T-helper 2 cell treated with Interferon-gamma antibody and Interleukin-4, amounts not matched to agents 5 μg/mL and 100 μg/mL, for 36 hours (primary cell): ENCODE measurements at regions not wholly inside any gene's neighbourhood (a gene's known extent, or its start where the extent isn't known, plus 50 kb on each side); places are given as distances from the start of the nearest gene placed in this dataset.

Source experiments
- DNase-seq: peaks from one replicate; pipeline ENCODE4 v3.0.0; 2021; ENCODE audit warnings: low spot score
- H3K27ac Mint-ChIP-seq: one replicate; pipeline ENCODE4 v1.8.0; 2021; ENCODE audit warnings: mild to moderate bottlenecking, mixed read lengths
- H3K27me3 Mint-ChIP-seq: one replicate; pipeline ENCODE4 v1.8.0; 2021; ENCODE audit warnings: low read depth, mixed read lengths
- H3K36me3 Mint-ChIP-seq: one replicate; pipeline ENCODE4 v1.8.0; 2021; ENCODE audit warnings: low read depth, mixed read lengths
- H3K4me1 Mint-ChIP-seq: one replicate; pipeline ENCODE4 v1.8.0; 2021; ENCODE audit warnings: low read depth, mixed read lengths
- H3K4me3 Mint-ChIP-seq: one replicate; pipeline ENCODE4 v1.8.0; 2022; ENCODE audit warnings: mild to moderate bottlenecking, moderate library complexity, mixed read lengths
- H3K9me3 Mint-ChIP-seq: one replicate; pipeline ENCODE4 v1.8.0; 2021; ENCODE audit warnings: mixed read lengths

DNA sequence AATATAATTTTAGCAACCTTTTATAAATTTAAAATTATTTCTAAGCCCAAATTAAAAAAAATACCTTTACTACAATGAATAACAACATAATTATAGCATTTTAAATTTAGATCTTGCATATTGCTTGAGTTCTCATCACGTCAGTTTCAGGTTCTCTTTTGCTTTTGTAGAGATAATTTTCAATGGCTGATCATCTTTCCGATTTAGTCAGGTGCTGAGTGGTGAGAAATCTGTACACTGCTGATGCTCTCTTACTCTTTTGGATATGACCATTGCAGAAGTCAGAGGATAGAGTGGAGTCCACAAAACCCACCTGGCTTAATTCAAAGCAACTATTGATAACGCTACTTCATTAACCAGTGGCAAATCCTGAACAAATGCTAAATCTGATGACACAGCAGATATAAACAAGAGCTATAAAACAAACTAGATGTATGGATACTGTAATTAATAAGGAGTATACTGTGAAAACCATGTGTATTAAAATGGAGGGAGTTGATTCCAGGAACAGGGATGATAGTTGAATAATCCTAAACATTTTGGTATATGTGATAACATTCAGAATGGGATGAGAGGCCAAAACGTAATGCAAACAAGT, 394.8 kb downstream of the CSNK1G3 start:
- H3K4me1 Mint-ChIP-seq, result no peaks in the 10 kb centered on the region
- no peaks in the 10 kb centered on the region for H3K9me3 Mint-ChIP-seq
- H3K4me3 Mint-ChIP-seq, result no peak overlapping the region
- no peak overlapping the region for H3K27ac Mint-ChIP-seq
- no peaks in the 10 kb centered on the region for H3K36me3 Mint-ChIP-seq
- no peak for DNase-seq
- no peaks in the 10 kb centered on the region for H3K27me3 Mint-ChIP-seq

DNA sequence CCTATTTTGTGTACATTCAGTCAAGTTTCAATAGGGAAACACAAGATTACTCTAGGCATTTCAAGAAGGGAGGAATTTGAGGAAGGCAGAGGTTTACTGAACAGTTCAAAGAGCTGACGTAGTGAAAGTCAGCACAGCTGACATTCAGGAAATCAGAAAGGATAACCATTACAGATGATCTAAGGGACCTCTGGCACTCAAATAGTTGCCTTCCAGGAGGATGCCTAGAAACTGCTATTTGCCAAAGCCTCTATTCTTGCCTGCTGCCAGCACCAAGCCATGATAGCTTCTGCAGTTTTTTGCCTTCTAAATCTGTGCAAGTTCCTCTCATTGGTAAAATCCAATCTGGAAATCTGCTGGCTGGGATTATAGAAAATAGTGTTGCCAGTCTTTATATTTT, 373.1 kb downstream of the CSNK1G3 start:
- Mint-ChIP-seq H3K27me3 (no peaks in the 10 kb centered on the region), H3K4me1 (no peaks in the 10 kb centered on the region), H3K36me3 (no peaks in the 10 kb centered on the region), H3K9me3 (peaks cover 4% of the 10 kb centered on the region), H3K4me3 (no peak overlapping the region), H3K27ac (no peak overlapping the region)
- DNase-seq, result no peak

DNA sequence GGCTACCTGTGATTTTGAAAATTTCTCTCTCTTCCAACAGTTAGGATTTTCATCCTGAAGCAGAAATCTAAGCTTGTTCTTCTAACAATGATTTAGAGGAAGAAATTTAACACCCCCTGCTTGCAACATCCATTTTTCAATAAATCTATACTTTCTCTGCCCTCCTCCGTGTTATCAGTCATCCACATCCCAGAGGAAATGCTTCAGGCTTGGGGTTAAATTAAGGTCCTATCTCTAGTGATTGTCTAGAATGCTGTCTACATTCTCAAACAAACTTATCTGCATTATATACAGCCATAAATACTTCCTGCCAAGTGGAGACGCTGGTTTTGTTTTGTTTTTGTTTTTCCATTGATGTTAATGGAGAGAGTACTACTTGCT, 371.0 kb downstream of the CSNK1G3 start:
- H3K9me3 Mint-ChIP-seq, result peaks cover 4% of the 10 kb centered on the region
- no peak overlapping the region for H3K4me3 Mint-ChIP-seq
- no peaks in the 10 kb centered on the region for H3K27me3 Mint-ChIP-seq
- H3K4me1 Mint-ChIP-seq, result no peaks in the 10 kb centered on the region
- H3K36me3 Mint-ChIP-seq, result no peaks in the 10 kb centered on the region
- DNase-seq, result no peak
- H3K27ac Mint-ChIP-seq, result no peak overlapping the region

DNA sequence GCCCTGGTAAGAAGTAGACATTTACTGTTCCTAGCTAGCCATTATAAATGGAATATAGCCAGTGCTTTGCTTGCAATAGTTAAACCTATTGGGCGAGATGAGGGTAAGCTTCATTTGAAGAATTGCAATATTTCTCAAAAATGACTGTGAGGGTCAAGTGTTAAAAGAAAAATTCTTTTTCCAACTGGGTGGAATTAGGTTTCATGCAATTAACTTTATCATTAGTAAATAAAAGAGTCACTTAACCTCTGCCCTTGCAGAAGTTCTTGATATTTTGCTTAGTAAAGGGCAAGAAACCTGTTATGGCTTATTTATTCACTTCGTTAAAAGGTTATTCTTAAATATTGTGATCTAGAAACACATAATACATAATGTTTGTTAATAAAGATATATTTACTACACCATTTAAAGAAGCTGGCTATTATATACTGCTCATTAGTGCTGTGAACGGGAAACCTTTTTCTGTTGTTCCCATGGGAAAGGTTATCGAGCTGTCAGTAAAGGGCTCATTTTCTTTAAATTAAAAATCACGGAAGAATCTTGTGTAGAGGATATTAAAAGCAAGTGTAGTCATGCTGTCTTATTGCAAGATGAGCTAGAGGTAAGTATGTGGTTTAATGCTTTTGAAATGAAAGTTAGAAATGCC, 370.5 kb downstream of the CSNK1G3 start:
- H3K4me1 Mint-ChIP-seq, result no peaks in the 10 kb centered on the region
- no peak overlapping the region for H3K27ac Mint-ChIP-seq
- H3K9me3 Mint-ChIP-seq, result peaks cover 4% of the 10 kb centered on the region
- no peak overlapping the region for H3K4me3 Mint-ChIP-seq
- no peaks in the 10 kb centered on the region for H3K27me3 Mint-ChIP-seq
- no peak for DNase-seq
- H3K36me3 Mint-ChIP-seq, result no peaks in the 10 kb centered on the region

DNA sequence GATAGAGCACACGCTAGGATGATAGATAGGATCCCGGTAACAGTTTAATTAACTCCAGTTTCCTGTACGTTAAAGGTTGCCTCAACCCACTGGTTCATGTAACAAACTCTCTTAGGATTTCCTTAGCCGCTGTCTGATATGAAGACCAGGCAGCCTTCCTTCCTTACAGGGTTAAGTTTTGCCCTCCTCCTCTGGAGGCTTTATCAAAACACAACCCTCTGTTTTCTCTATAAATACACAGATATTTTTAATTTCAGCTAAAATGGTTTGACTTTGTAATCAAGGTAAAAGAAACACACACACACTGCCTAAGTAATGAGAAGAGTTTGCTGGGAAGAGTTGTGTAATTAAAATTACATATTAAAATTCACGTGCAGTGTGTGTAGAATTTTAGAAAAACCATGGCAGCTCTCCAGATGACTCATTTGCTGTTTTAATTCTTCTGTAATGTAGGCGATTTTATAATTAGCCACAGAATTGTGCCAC, 369.8 kb downstream of the CSNK1G3 start:
- Mint-ChIP-seq H3K4me1 (no peaks in the 10 kb centered on the region), H3K27ac (no peak overlapping the region), H3K9me3 (peaks cover 4% of the 10 kb centered on the region), H3K4me3 (no peak overlapping the region), H3K27me3 (no peaks in the 10 kb centered on the region), H3K36me3 (no peaks in the 10 kb centered on the region)
- no peak for DNase-seq

DNA sequence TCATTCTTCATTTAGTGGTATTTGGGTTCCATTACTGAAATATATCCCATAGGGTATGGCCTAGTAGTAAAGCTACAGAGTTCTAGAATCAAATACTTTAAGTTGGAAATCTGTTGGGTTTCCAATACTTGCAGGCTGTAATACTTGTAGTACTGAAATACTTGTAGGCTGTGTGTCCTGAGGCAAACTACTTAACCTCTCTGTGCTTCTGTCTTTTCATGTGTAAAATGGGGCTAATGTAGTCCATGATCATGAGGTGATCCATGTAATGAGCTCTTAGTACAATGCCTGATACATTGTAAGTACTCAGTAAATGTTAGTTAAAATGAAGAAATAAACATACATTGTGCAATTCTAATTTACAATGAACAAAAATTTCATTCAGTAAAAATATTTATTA, 368.9 kb downstream of the CSNK1G3 start:
- no peaks in the 10 kb centered on the region for H3K9me3 Mint-ChIP-seq
- H3K4me3 Mint-ChIP-seq, result no peak overlapping the region
- no peak for DNase-seq
- no peak overlapping the region for H3K27ac Mint-ChIP-seq
- H3K27me3 Mint-ChIP-seq, result no peaks in the 10 kb centered on the region
- H3K4me1 Mint-ChIP-seq, result no peaks in the 10 kb centered on the region
- no peaks in the 10 kb centered on the region for H3K36me3 Mint-ChIP-seq

DNA sequence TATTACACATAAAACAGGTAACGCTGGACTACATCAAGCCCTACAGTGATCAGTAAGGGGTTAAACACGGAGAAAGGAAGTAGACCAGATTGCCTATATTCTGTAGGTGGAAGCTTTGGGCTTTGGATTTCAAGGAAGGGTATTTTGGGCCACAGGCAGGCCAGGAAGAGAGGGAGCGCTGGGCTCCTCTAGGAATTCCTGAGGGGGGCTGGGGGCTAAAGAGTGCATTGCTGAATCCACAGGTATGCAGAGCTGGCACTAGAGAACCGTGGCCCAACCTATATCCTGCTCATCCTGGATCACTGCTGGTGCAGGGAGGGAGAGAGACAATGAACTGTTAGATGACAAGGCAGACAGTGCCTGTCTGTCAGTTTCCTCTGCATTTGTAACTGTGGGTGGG, 367.1 kb downstream of the CSNK1G3 start:
- H3K4me1 Mint-ChIP-seq, result no peaks in the 10 kb centered on the region
- DNase-seq, result no peak
- H3K36me3 Mint-ChIP-seq, result no peaks in the 10 kb centered on the region
- no peaks in the 10 kb centered on the region for H3K27me3 Mint-ChIP-seq
- H3K4me3 Mint-ChIP-seq, result no peak overlapping the region
- H3K27ac Mint-ChIP-seq, result no peak overlapping the region
- no peaks in the 10 kb centered on the region for H3K9me3 Mint-ChIP-seq

DNA sequence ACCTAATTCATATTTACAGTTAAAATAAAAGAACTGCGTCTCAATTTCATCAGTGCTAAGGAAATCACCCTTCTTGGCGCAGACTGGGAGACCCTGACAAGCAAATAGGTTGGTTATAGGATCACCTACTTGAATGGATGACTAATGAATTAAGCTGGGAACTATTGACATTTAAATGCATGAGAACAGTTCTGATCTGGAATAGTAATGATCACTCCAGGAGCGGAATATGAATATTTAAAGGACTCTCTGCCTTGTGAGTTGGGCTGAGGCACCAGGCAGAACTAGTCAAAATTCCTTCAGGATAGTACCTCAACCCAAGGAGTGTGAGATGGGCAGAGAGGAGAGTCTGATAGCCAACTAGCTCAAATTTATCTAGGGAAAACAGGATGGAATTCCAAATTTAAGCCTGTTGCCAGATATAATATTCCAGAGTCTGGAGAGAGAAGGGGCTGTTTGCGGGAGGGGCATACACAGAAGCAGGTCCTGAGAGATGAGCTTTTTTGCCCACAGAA, 364.4 kb downstream of the CSNK1G3 start:
- H3K4me1 Mint-ChIP-seq, result no peaks in the 10 kb centered on the region
- H3K9me3 Mint-ChIP-seq, result no peaks in the 10 kb centered on the region
- no peaks in the 10 kb centered on the region for H3K27me3 Mint-ChIP-seq
- H3K27ac Mint-ChIP-seq, result no peak overlapping the region
- H3K36me3 Mint-ChIP-seq, result no peaks in the 10 kb centered on the region
- no peak for DNase-seq
- no peak overlapping the region for H3K4me3 Mint-ChIP-seq

DNA sequence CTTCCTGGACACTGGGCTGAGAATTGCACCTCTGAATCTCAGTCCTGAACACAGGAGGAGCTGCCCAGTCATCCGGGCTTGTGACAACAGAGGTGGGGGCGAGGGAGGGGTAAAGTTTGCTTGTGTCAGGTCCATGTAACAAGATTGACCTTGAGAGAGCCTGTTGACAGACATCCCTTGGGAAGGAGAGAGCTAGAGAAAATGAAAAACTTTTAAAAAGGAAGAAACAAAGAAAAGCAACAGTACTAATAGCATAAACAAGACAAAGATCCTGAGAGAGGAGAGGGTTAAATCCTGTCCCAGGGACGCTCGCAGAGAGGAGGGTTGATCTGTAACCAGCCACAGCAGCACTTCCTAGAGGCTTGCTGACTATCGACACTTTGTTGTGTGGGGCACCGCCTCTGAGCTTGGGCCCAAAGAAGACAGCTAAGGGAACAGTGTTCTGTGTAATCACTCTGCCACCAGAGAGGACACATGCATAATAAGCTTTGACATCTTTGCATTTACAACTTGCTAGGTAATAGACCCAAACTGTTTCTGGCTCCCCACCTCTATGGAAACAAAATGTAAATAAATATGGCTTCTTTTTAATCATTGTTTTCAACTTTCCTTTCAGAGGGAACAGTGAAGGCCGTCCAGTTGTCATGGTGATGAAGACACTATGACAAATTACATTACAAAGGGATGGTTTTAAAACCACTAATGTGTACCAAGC, 363.7 kb downstream of the CSNK1G3 start:
- no peak overlapping the region for H3K27ac Mint-ChIP-seq
- DNase-seq, result no peak
- H3K4me3 Mint-ChIP-seq, result no peak overlapping the region
- no peaks in the 10 kb centered on the region for H3K27me3 Mint-ChIP-seq
- H3K4me1 Mint-ChIP-seq, result no peaks in the 10 kb centered on the region
- H3K9me3 Mint-ChIP-seq, result no peaks in the 10 kb centered on the region
- no peaks in the 10 kb centered on the region for H3K36me3 Mint-ChIP-seq

DNA sequence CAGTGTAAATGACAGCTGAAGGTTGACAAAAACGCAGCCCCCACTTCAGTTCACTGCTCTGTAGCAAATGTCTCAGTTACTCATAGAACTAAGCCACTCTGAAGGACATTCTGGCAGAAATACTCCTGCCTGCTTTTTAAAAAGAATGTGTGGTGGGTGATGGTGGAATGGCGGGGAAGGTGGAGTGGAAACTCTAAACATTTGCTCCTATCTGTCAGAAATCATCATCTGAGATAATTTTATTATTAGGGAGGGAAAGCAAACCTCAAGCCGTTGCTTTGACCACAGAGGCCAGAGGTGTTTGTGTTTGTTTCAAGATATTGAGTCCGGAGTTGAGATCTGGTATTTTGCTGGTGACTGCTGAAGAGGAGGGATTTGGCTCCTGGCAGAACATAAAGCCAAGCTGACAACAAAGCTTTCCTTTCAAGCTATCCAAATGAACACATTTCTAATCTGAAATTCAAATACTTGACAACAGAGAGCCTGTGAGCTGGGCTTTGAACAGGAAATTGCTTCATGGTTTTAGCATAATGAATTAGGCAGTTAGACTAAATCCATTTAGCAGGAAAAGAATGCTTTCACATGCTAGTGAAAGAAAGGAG, 362.7 kb downstream of the CSNK1G3 start:
- Mint-ChIP-seq H3K4me3 (no peak overlapping the region), H3K36me3 (no peaks in the 10 kb centered on the region), H3K4me1 (no peaks in the 10 kb centered on the region), H3K27me3 (no peaks in the 10 kb centered on the region), H3K9me3 (no peaks in the 10 kb centered on the region), H3K27ac (no peak overlapping the region)
- no peak for DNase-seq

DNA sequence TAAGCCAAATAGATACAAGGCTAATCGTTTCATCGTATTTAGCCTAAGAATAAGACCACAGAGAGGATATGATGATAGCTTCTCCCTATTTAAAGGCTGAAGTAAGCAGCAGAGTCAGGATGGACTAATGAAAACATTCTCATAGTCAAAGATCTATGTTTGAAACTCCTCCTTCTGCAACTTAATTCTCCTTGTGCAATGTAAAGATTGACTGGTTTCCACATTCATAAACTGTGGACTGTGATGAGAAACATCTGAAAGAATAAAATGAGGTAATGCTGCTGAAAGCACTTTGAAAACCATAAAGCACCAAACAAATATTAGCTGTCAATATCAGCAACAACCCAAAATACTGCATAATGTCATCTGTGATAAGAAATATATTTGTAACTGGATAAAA, 361.9 kb downstream of the CSNK1G3 start:
- Mint-ChIP-seq H3K36me3 (no peaks in the 10 kb centered on the region), H3K4me1 (no peaks in the 10 kb centered on the region), H3K4me3 (no peak overlapping the region), H3K9me3 (no peaks in the 10 kb centered on the region), H3K27ac (no peak overlapping the region), H3K27me3 (no peaks in the 10 kb centered on the region)
- DNase-seq, result no peak

DNA sequence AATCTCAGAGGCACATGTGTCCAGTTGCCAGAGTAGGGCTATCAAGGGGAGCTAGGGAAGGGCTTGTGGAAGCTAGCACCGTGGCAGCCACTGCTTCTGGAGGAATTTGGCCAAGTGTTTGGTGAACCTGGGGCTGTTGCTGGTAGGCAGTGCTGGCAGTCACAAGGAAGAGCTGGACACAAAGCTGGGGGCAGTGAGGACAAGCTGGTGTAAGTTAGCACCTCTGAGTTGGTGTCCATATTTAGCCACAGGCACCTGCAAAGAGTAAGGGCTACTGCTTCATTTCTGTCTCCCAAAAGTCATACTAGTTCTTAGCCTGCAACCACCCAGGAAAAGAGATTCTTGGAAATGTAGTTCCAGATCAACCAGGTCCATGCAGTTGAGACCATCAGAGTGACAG, 359.4 kb downstream of the CSNK1G3 start:
- H3K4me3 Mint-ChIP-seq, result no peak overlapping the region
- H3K27ac Mint-ChIP-seq, result no peak overlapping the region
- H3K36me3 Mint-ChIP-seq, result no peaks in the 10 kb centered on the region
- no peaks in the 10 kb centered on the region for H3K4me1 Mint-ChIP-seq
- H3K27me3 Mint-ChIP-seq, result no peaks in the 10 kb centered on the region
- no peaks in the 10 kb centered on the region for H3K9me3 Mint-ChIP-seq
- DNase-seq, result no peak

DNA sequence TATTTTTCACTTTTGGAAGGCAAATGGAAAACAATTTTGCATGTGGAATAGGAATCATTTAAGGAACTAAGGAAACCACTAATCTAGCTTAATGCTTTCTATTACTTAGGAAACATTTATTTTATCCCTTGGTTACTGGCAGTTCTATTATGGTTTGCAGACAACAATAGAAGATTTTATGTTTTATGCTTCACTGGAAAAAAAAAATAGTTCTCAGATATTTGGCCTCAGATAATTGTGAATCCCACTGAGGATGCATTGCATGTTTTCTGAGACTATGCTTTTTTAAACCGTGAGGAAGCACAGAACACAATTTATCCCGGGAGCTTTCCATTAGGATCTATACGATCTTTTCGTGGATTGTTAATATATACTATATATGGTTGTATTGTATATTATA, 356.9 kb downstream of the CSNK1G3 start:
- H3K27me3 Mint-ChIP-seq, result no peaks in the 10 kb centered on the region
- no peak overlapping the region for H3K27ac Mint-ChIP-seq

DNA sequence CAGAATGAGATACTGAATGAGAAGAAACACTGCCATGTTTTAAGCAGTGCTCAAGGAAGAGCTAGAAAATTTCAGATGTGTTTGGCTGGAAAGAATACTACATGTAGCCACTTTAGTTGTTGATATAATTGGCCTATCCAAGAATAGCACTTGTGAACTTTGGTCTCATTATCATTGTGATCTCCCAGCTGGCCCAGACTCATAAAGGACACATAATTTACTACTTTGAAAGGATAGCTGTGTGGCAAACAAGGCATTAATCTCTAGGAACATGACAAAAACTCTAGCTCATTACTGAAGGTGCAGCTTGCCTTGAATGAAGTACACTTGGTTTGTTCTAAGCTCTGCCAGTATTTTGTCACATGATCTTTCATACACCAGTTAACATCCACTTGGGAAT, 356.3 kb downstream of the CSNK1G3 start:
- Mint-ChIP-seq H3K27ac (no peak overlapping the region), H3K4me1 (no peaks in the 10 kb centered on the region), H3K36me3 (no peaks in the 10 kb centered on the region), H3K4me3 (no peak overlapping the region), H3K9me3 (no peaks in the 10 kb centered on the region), H3K27me3 (no peaks in the 10 kb centered on the region)
- DNase-seq, result no peak

More for the DNA sequence above, 356.9 kb downstream of the CSNK1G3 start:
- no peaks in the 10 kb centered on the region for H3K4me1 Mint-ChIP-seq
- no peaks in the 10 kb centered on the region for H3K9me3 Mint-ChIP-seq
- H3K4me3 Mint-ChIP-seq, result no peak overlapping the region
- no peaks in the 10 kb centered on the region for H3K36me3 Mint-ChIP-seq
- DNase-seq, result no peak
